ENCODE measurements at regions not wholly inside any gene's neighbourhood (a gene's known extent, or its start where the extent isn't known, plus 50 kb on each side); places are given as distances from the start of the nearest gene placed in this dataset.

DNA sequence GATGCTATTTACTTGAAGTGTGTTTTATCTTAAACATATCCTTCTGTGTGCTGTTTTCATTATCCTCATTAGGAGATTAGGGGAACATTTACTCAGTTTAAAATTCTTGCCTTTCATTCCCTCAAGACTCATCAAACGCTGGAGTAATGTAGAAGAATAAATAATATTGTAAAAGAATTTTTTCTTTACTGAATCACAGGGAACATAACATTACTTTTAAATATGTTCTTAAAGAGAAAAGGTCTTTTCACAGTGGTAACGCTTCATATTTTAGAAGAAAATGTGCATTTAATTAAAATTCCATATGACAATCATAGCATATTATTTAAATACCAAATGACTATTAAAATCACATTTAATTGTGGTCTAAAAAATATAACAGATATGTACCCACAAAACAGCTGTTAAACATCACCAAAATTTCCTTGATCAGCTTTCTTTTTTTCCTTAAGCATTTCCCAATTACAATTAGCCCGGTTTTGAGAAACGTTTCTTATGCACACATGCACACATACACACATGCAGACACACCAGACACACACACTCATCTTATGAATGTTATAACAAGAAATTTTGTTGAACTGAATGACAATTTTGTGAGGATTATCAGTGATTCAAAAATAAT lies 102.0 kb upstream of the GLI3 start:
- DNase-seq (ENCODE audit: low spot score in 2 of 2) (no peak), FAIRE-seq (no peak)

DNA sequence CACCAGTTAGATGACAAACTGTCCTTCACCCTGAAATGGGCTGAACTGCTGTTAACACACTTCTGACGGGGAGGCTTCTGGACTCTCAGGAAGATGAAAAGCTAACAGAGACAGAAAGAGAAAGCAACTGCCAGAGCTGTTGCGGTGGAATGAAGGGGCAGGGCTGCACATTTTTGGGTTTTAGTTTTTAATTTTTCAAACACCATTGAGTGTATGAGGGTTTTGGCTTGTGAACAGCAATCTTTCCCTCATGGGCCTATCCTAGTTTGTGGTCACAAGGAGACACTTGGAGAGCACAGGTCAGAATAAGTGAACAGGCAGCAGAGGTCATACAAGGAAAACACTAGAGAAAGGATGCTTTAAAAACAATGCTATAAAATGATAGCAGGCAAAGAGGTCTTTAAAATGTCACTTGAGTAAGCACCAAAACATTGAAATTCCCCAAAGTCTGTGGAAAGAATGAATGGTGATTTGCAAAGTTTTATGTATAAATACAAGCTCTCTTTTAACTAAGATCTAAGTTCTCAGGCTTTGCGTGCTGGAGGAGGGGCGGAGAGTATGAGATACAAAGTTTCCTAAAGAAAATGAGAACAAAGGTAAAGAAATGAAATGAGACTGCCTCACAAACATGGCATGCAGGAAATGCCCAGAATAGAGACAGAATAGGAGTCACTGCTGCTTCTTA lies 101.4 kb upstream of the GLI3 start:
- DNase-seq (ENCODE audit: low spot score in 2 of 2) (no peak), FAIRE-seq (no peak)

DNA sequence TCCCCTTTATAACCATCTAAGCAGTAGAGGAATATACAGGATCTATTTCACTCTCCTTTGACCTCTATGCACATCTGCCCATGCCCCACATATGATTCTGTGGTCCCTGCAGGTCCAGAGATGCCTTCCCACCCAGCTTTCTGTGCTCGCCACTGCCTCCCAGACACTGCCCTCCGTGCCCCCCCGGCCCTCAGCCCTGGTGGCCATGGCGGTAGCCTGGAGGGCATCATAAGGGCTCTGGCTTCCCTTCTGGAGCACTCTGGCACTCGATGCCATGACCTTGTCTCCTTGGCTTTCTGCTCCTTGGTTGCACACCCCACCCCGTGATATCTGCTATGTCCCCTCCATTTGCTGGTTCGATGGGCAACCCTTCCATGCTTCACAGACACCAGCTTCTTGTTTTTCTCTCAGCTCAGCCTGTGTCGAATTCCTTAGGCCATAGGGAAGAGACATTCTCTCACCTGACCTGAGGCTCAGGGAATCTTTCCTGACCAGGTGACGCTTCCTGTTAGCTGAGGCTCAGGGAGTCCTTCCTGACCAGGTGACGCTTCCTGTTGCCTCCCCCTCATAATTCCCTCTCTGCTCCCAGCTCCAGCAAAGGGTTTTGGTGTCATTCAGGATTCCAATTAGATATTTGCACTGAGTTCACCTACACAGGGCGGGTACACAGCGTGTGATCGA lies 100.4 kb upstream of the GLI3 start:
- no peak for DNase-seq (ENCODE audit: low spot score in 2 of 2)
- no peak for FAIRE-seq

GRCh38 chr7:42332605-42333222 lies 95.7 kb upstream of the GLI3 start:
- FAIRE-seq (no peak), DNase-seq (ENCODE audit: low spot score in 2 of 2) (no peak)

DNA sequence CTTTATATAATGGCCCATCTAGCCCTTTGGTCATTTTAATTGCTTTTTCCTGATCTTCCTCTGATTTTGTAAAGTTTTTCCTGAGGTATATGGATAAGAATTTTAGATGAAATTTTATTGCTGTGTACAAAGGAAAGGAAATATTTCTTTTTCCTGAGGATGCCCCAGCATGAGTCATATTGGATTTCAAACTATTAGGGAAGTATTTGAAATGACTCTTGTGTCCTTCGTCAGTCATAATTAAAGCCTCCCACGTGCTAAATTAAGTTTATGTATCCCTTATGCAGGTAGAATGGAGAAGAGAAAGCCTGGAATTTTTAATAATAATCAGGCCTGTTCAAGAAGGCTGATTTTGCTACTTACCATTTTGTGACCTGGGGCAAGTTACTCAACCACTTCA lies 82.6 kb upstream of the GLI3 start:
- no peak for FAIRE-seq

DNA sequence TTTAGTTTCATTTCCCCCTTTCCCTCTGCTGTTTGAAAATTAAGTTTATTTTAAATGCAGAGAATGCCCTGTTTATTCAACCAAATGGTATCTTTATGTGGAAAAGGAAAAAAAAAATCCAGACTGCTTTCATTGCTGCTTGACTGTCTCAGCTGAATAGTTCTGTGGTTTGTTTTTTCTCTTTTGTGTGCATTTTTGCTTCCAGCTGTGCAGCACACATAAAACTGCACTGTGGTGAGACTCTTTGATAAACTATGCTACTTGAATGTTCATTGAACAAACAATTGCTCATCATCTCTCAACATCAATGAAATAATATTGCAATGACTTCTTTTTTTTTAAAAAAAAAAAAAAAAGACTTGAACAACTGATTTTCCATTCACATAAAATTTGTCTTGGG lies 78.6 kb upstream of the GLI3 start:
- DNase-seq (ENCODE audit: low spot score in 2 of 2) (no peak), FAIRE-seq (no peak)

More for the DNA sequence above, 82.6 kb upstream of the GLI3 start:
- DNase-seq (ENCODE audit: low spot score in 2 of 2) = no peak

GRCh38 chr7:42315103-42315502 lies 78.1 kb upstream of the GLI3 start:
- no peak for FAIRE-seq

DNA sequence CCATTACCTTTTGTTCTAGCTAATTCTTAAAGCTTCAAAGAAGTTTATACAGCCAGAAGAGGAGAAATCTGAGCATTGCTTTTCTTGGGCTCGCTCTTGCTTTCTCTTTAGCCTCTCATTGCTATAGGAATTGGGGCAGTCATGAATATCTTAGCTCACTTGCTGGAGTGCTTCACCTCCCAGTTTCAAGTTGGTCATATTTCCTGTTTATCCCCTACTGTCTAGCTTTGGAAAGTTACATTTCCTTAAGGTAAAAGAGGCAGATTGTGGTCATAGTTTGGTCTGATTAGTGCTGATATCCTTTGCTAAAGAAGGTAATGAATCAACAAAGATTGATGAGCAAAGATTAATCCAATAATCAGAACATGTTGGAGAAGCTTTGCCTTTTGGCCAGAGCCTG lies 77.7 kb upstream of the GLI3 start:
- DNase-seq (ENCODE audit: low spot score in 2 of 2) (no peak), FAIRE-seq (no peak)

More at GRCh38 chr7:42315103-42315502, 78.1 kb upstream of the GLI3 start:
- no peak for DNase-seq (ENCODE audit: low spot score in 2 of 2)

GRCh38 chr7:42311195-42311594 lies 74.2 kb upstream of the GLI3 start:
- DNase-seq (ENCODE audit: low spot score in 2 of 2) (no peak), FAIRE-seq (no peak)

GRCh38 chr7:42292991-42293521 lies 56.0 kb upstream of the GLI3 start:
- FAIRE-seq (no peak), DNase-seq (ENCODE audit: low spot score in 2 of 2) (no peak)

DNA sequence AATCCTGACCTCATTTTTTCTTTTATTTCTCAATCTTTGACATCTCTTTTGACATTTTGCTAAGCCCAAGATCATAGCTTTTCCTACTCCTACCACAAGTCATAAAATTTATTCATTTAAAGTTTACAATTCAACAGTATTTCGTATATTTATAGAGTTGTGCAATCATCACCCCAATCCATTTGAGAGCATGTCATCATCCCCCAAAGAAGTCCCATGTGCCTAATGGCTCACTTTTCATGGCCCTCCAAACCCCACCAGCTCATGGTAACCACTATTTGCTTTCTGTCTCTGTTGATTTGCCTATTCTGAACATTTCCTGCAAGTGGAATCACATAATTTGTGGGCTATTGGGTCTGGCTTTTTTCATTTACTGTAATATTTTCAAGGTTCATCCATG lies 52.5 kb upstream of the GLI3 start:
- no peak for FAIRE-seq
- DNase-seq (ENCODE audit: low spot score in 2 of 2) = no peak

Data from frontal cortex (tissue), 3 donors.